ENCODE measurements at regions not wholly inside any gene's neighbourhood (a gene's known extent, or its start where the extent isn't known, plus 50 kb on each side); places are given as distances from the start of the nearest gene placed in this dataset.

- dilution Hi-C loops (cut with HindIII; ENCODE audit: low sequenced_read_pairs, unreplicated experiment), result no loop called here
Observed at GRCh38 chr18:14922965-14923565, 175.1 kb downstream of the ANKRD30B start.

More at GRCh38 chr18:14922965-14923565, 175.1 kb downstream of the ANKRD30B start:
- H2AK5ac ChIP-seq (ENCODE audit: low read depth, low read length), result no peak overlapping the region
- no peak overlapping the region for H4K8ac ChIP-seq (ENCODE audit: low read depth in 2 of 2, low read length in 2 of 2)
- no peak overlapping the region for H3K18ac ChIP-seq (ENCODE audit: low read depth, low read length)
- H2BK20ac ChIP-seq (ENCODE audit: low read depth, low read length), result no peak overlapping the region
- no peak overlapping the region for H3K56ac ChIP-seq (ENCODE audit: extremely low read depth, insufficient read depth, low read length)
- H3K27me3 ChIP-seq (ENCODE audit: control insufficient read depth, insufficient read depth, low read length), result no peaks in the 10 kb centered on the region
- no peak overlapping the region for H3K14ac ChIP-seq (replicated peaks; ENCODE audit: low read depth, low read length)
- no peak overlapping the region for H3K9ac ChIP-seq (ENCODE audit: low read depth, low read length)
- WGBS, 2 experiments (ENCODE audit: extremely low coverage in 2 of 2, insufficient read length in 1 of 2), result 20% methylated on average over 1 of the region's 4 CpGs; no CpG with 5 or more reads in 1 of the 2 experiments
- no peak overlapping the region for H2BK120ac ChIP-seq (ENCODE audit: low read depth, low read length)
- peaks cover 42% of the 10 kb centered on the region for H3K9me3 ChIP-seq (ENCODE audit: control insufficient read depth, insufficient read depth, low read length)
- ATAC-seq (ENCODE audit: low read depth), result no peak
- H2BK5ac ChIP-seq (ENCODE audit: low read depth, low read length, poor library complexity, severe bottlenecking), result no peak overlapping the region
- no peak overlapping the region for H3K4ac ChIP-seq (ENCODE audit: low read depth, low read length)
- no peak overlapping the region for H3K27ac ChIP-seq (ENCODE audit: insufficient read depth, low read length)
- no peak for DNase-seq
- POLR2A ChIA-PET (ENCODE audit: unreplicated experiment), result no interaction called here
- intact Hi-C loops (cut with micrococcal nuclease), result no loop called here
- H4K5ac ChIP-seq (ENCODE audit: low read depth, low read length), result no peak overlapping the region
- in situ Hi-C loops (cut with MboI; ENCODE audit: low sequenced_read_pairs), result no loop called here
- no peaks in the 10 kb centered on the region for H3K4me1 ChIP-seq (ENCODE audit: control insufficient read depth, insufficient read depth, low read length)
- H3K4me2 ChIP-seq (ENCODE audit: low read depth, low read length), result no peak overlapping the region
- no peaks in the 10 kb centered on the region for H3K79me1 ChIP-seq (ENCODE audit: low read depth in 1 of 2, low read length in 2 of 2)
- CTCF ChIA-PET, result no interaction called here
- no peaks in the 10 kb centered on the region for H3K9me1 ChIP-seq (ENCODE audit: insufficient read depth, low read length)
- H2AFZ ChIP-seq (replicated peaks; ENCODE audit: low read length, poor library complexity), result no peak overlapping the region
- no peak overlapping the region for H4K91ac ChIP-seq (ENCODE audit: insufficient read depth, low read depth, low read length)
- no TSS peak for BruUV-seq (replicated peaks)
- H4K20me1 ChIP-seq (ENCODE audit: insufficient read depth, low read length), result no peaks in the 10 kb centered on the region
- H2BK15ac ChIP-seq (ENCODE audit: low read depth, low read length), result no peak overlapping the region
- no peak overlapping the region for H3K23ac ChIP-seq (ENCODE audit: low read depth, low read length)
- H3K36me3 ChIP-seq (ENCODE audit: control insufficient read depth, insufficient read depth, low read length), result no peaks in the 10 kb centered on the region
- H2AK9ac ChIP-seq (replicated peaks; ENCODE audit: low read depth, low read length, poor library complexity), result no peak overlapping the region
- H3K4me3 ChIP-seq (ENCODE audit: insufficient read depth, low read depth, low read length), result no peak overlapping the region
- TF ChIP-seq RCOR1 (IDR thresholded peaks at IDR 0.05; ENCODE audit: insufficient replicate concordance, low read length) (no peak), RFX5 (IDR thresholded peaks at IDR 0.05; ENCODE audit: low read depth, low read length) (no peak), USF2 (IDR thresholded peaks at IDR 0.05; ENCODE audit: low read depth, low read length) (no peak)
